Stimulated activated memory B cell treated with anti-CD40 and anti-IgM and Interleukin-4, amounts not matched to agents 10 μg/mL and 1 μg/mL and 100 μg/mL, for 72 hours (primary cell): ENCODE measurements at regions not wholly inside any gene's neighbourhood (a gene's known extent, or its start where the extent isn't known, plus 50 kb on each side); places are given as distances from the start of the nearest gene placed in this dataset.
A peak's percentile ranks its signal among the peaks of the same experiment; 100 is the strongest.
"Not testable (repeated sequence)": the region's sequence is repeated elsewhere in the genome, so short reads cannot be mapped to it uniquely, and the experiment has no call there.

Source experiments
- ATAC-seq: fragments of 150-1000 bp; cut with Tn5 transposase; 2 replicates; pipeline ENCODE4 v1.10.0; 2021
- H3K27ac Mint-ChIP-seq: one replicate; pipeline ENCODE4 v1.8.0; 2022; ENCODE audit warnings: mild to moderate bottlenecking, mixed read lengths
- H3K27me3 Mint-ChIP-seq: one replicate; pipeline ENCODE4 v1.8.0; 2022; ENCODE audit warnings: mixed read lengths
- H3K36me3 Mint-ChIP-seq: one replicate; pipeline ENCODE4 v1.8.0; 2022; ENCODE audit warnings: mixed read lengths
- H3K4me1 Mint-ChIP-seq: one replicate; pipeline ENCODE4 v1.8.0; 2022; ENCODE audit warnings: mixed read lengths
- H3K4me3 Mint-ChIP-seq: one replicate; pipeline ENCODE4 v1.8.0; 2022; ENCODE audit warnings: mild to moderate bottlenecking, moderate library complexity, mixed read lengths
- H3K9me3 Mint-ChIP-seq: one replicate; pipeline ENCODE4 v1.8.0; 2022; ENCODE audit warnings: mixed read lengths

- H3K9me3 Mint-ChIP-seq: no peaks in the 10 kb centered on the region
- no peaks in the 10 kb centered on the region for H3K36me3 Mint-ChIP-seq
- H3K27me3 Mint-ChIP-seq: no peaks in the 10 kb centered on the region
- no peak overlapping the region for H3K4me3 Mint-ChIP-seq
- H3K4me1 Mint-ChIP-seq: peaks cover 32% of the 10 kb centered on the region
- peak; percentile 82 for ATAC-seq
- peak overlapping the region; percentile 20 for H3K27ac Mint-ChIP-seq
Observed at GRCh38 chr10:62583876-62584615, 209.9 kb downstream of the ZNF365 start.

GRCh38 chr10:62584731-62585130 lies 210.6 kb downstream of the ZNF365 start:
- Mint-ChIP-seq H3K4me1 (peaks cover 32% of the 10 kb centered on the region), H3K27me3 (no peaks in the 10 kb centered on the region), H3K4me3 (no peak overlapping the region), H3K9me3 (no peaks in the 10 kb centered on the region), H3K27ac (peak overlapping the region; percentile 20), H3K36me3 (no peaks in the 10 kb centered on the region)
- ATAC-seq: no peak

GRCh38 chr10:62585211-62585775 lies 211.1 kb downstream of the ZNF365 start:
- Mint-ChIP-seq H3K36me3 (no peaks in the 10 kb centered on the region), H3K4me1 (peaks cover 32% of the 10 kb centered on the region), H3K27me3 (no peaks in the 10 kb centered on the region), H3K27ac (peak overlapping the region; percentile 20), H3K9me3 (no peaks in the 10 kb centered on the region), H3K4me3 (no peak overlapping the region)
- no peak for ATAC-seq

- H3K27me3 Mint-ChIP-seq: no peaks in the 10 kb centered on the region
- no peaks in the 10 kb centered on the region for H3K9me3 Mint-ChIP-seq
- no peak for ATAC-seq
- peaks cover 26% of the 10 kb centered on the region for H3K4me1 Mint-ChIP-seq
- no peaks in the 10 kb centered on the region for H3K36me3 Mint-ChIP-seq
- H3K4me3 Mint-ChIP-seq: no peak overlapping the region
- H3K27ac Mint-ChIP-seq: no peak overlapping the region
Observed at GRCh38 chr10:62587011-62587410, 212.8 kb downstream of the ZNF365 start.

GRCh38 chr10:62588116-62588515 lies 213.9 kb downstream of the ZNF365 start:
- H3K4me3 Mint-ChIP-seq: no peak overlapping the region
- ATAC-seq: no peak
- no peaks in the 10 kb centered on the region for H3K9me3 Mint-ChIP-seq
- H3K27ac Mint-ChIP-seq: no peak overlapping the region
- peaks cover 23% of the 10 kb centered on the region for H3K4me1 Mint-ChIP-seq
- no peaks in the 10 kb centered on the region for H3K36me3 Mint-ChIP-seq
- no peaks in the 10 kb centered on the region for H3K27me3 Mint-ChIP-seq

GRCh38 chr10:62589689-62590088 lies 214.8 kb upstream of the ADO start:
- Mint-ChIP-seq H3K4me1 (peaks cover 18% of the 10 kb centered on the region), H3K9me3 (no peaks in the 10 kb centered on the region), H3K4me3 (no peak overlapping the region), H3K36me3 (no peaks in the 10 kb centered on the region), H3K27me3 (no peaks in the 10 kb centered on the region), H3K27ac (no peak overlapping the region)
- ATAC-seq: no peak

- ATAC-seq: no peak
- Mint-ChIP-seq H3K27me3 (no peaks in the 10 kb centered on the region), H3K27ac (no peak overlapping the region), H3K4me3 (no peak overlapping the region), H3K9me3 (no peaks in the 10 kb centered on the region), H3K36me3 (no peaks in the 10 kb centered on the region), H3K4me1 (peaks cover 13% of the 10 kb centered on the region)
Observed at GRCh38 chr10:62590306-62590705, 214.2 kb upstream of the ADO start.

GRCh38 chr10:62594093-62594520 lies 210.4 kb upstream of the ADO start:
- Mint-ChIP-seq H3K4me1 (peaks cover 7% of the 10 kb centered on the region), H3K9me3 (no peaks in the 10 kb centered on the region), H3K27ac (peak overlapping the region; percentile 36), H3K4me3 (no peak overlapping the region), H3K36me3 (no peaks in the 10 kb centered on the region), H3K27me3 (no peaks in the 10 kb centered on the region)
- ATAC-seq: peak; percentile 80

GRCh38 chr10:62597226-62597625 lies 207.3 kb upstream of the ADO start:
- Mint-ChIP-seq H3K27ac (no peak overlapping the region), H3K9me3 (no peaks in the 10 kb centered on the region), H3K36me3 (no peaks in the 10 kb centered on the region), H3K4me3 (no peak overlapping the region), H3K27me3 (no peaks in the 10 kb centered on the region), H3K4me1 (peaks cover 7% of the 10 kb centered on the region)
- ATAC-seq: no peak

- no peak overlapping the region for H3K4me3 Mint-ChIP-seq
- no peaks in the 10 kb centered on the region for H3K9me3 Mint-ChIP-seq
- peaks cover 2% of the 10 kb centered on the region for H3K4me1 Mint-ChIP-seq
- H3K36me3 Mint-ChIP-seq: no peaks in the 10 kb centered on the region
- H3K27me3 Mint-ChIP-seq: no peaks in the 10 kb centered on the region
- ATAC-seq: no peak
- H3K27ac Mint-ChIP-seq: no peak overlapping the region
Observed at GRCh38 chr10:62599161-62599560, 205.4 kb upstream of the ADO start.

GRCh38 chr10:62606551-62606950 lies 198.0 kb upstream of the ADO start:
- not testable (repeated sequence) for ATAC-seq, H3K9me3 Mint-ChIP-seq, H3K27me3 Mint-ChIP-seq, H3K36me3 Mint-ChIP-seq, H3K27ac Mint-ChIP-seq, H3K4me3 Mint-ChIP-seq
- peaks cover 15% of the 10 kb centered on the region for H3K4me1 Mint-ChIP-seq

- H3K36me3 Mint-ChIP-seq, H3K9me3 Mint-ChIP-seq, H3K4me3 Mint-ChIP-seq, H3K27me3 Mint-ChIP-seq, H3K27ac Mint-ChIP-seq, ATAC-seq: not testable (repeated sequence)
- peaks cover 28% of the 10 kb centered on the region for H3K4me1 Mint-ChIP-seq
Observed at GRCh38 chr10:62608189-62608875, 196.2 kb upstream of the ADO start.

- Mint-ChIP-seq H3K9me3 (peaks cover 3% of the 10 kb centered on the region), H3K4me1 (peaks cover 51% of the 10 kb centered on the region), H3K4me3 (no peak overlapping the region), H3K36me3 (peaks cover 7% of the 10 kb centered on the region), H3K27me3 (no peaks in the 10 kb centered on the region), H3K27ac (peak overlapping the region; percentile 73)
- ATAC-seq: peak; percentile 84
Observed at GRCh38 chr10:62610649-62611229, 193.8 kb upstream of the ADO start.

- no peaks in the 10 kb centered on the region for H3K27me3 Mint-ChIP-seq
- H3K4me1 Mint-ChIP-seq: peaks cover 66% of the 10 kb centered on the region
- peaks cover 7% of the 10 kb centered on the region for H3K36me3 Mint-ChIP-seq
- peak overlapping the region; percentile 73 for H3K27ac Mint-ChIP-seq
- H3K9me3 Mint-ChIP-seq: peaks cover 3% of the 10 kb centered on the region
- H3K4me3 Mint-ChIP-seq: no peak overlapping the region
- ATAC-seq: no peak
Observed at GRCh38 chr10:62613424-62613823, 191.1 kb upstream of the ADO start.

GRCh38 chr10:62613859-62614258 lies 190.7 kb upstream of the ADO start:
- no peak for ATAC-seq
- peaks cover 3% of the 10 kb centered on the region for H3K9me3 Mint-ChIP-seq
- peak overlapping the region; percentile 73 for H3K27ac Mint-ChIP-seq
- peaks cover 71% of the 10 kb centered on the region for H3K4me1 Mint-ChIP-seq
- H3K4me3 Mint-ChIP-seq: no peak overlapping the region
- peaks cover 7% of the 10 kb centered on the region for H3K36me3 Mint-ChIP-seq
- H3K27me3 Mint-ChIP-seq: no peaks in the 10 kb centered on the region
